ENCODE measurements at regions not wholly inside any gene's neighbourhood (a gene's known extent, or its start where the extent isn't known, plus 50 kb on each side); places are given as distances from the start of the nearest gene placed in this dataset.

DNA sequence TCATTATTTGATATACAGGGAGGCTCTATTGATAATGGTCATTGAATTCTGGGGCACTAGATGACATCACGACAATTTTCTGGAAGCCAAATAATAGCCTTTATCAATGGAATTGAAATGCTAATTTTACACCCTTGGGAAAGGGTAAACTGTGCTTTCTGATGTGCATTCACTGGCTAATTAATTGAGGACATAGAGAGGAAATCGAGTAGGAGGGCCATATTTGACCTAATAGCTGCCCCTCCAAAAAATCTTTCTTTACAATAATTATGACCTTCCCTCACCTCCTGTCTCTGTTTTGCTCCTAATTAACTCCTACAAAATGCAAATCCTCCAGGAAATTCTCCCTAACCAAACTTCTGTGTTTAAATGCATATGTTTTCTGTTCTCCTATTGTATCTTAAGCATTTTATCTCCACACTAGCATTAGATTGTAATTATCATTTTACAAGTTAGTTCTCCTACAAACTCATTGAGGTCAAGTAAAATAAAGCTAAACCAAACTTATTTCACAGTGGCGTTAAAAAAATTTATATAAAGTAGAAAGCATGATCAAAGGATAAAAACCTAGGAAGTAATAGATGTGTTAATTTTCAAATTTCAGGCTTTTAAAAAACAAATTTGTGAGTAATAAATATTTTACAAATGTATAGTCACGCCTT, 1414.0 kb upstream of the AGA start:
- 13% methylated on average over 4 of the region's 4 CpGs for WGBS (ENCODE audit: low lambda C conversion rate)
- CTCF ChIA-PET (ENCODE audit: low intra/inter-chr PET ratio, low total read pairs): no interaction called here
- no peak for FAIRE-seq
- BruUV-seq (replicated peaks): no TSS peak
- Histone ChIP-seq H3K36me3 (replicated peaks in 1 of 2; ENCODE audit: control insufficient read depth in 1 of 2, insufficient read depth in 2 of 2, low read length in 2 of 2) (no peaks in the 10 kb centered on the region), H3K27me3 (ENCODE audit: control insufficient read depth in 1 of 2, insufficient read depth in 2 of 2, low read length in 2 of 2) (no peaks in the 10 kb centered on the region), H3K27ac (ENCODE audit: extremely low read length, insufficient read depth, low read length) (no peak overlapping the region), H4K20me1 (ENCODE audit: insufficient read depth, low read length) (no peaks in the 10 kb centered on the region), H3K79me2 (ENCODE audit: insufficient read depth, low read length) (no peaks in the 10 kb centered on the region), H3K4me1 (ENCODE audit: insufficient read depth, low read length) (no peaks in the 10 kb centered on the region), H3K9me3 (ENCODE audit: low read length) (peaks cover 5% of the 10 kb centered on the region; the same call in 1 of the 2 replicates), H2AFZ (ENCODE audit: low read length) (no peak overlapping the region), H3K4me3 (replicated peaks in 1 of 3; ENCODE audit: insufficient read depth in 1 of 3, low read depth in 2 of 3, low read length in 3 of 3) (no peak overlapping the region), H3K9ac (ENCODE audit: insufficient read depth, low read depth, low read length) (no peak overlapping the region), H3K4me2 (ENCODE audit: low read depth, low read length) (no peak overlapping the region)
- DNase-seq (ENCODE audit: low spot score): no peak
- in situ Hi-C loops (cut with HindIII; ENCODE audit: extremely low pct_ligation_motif_present, low pct_unique_long_range_greater_than_20kb): no loop called here
- 0 out of 2 replicates have a peak, but pooled peaks have one; percentile 33 for TF ChIP-seq GZF1 (CRISPR knock-in tag; IDR thresholded peaks at IDR 0.05)
- TF ChIP-seq, protein P1, sequence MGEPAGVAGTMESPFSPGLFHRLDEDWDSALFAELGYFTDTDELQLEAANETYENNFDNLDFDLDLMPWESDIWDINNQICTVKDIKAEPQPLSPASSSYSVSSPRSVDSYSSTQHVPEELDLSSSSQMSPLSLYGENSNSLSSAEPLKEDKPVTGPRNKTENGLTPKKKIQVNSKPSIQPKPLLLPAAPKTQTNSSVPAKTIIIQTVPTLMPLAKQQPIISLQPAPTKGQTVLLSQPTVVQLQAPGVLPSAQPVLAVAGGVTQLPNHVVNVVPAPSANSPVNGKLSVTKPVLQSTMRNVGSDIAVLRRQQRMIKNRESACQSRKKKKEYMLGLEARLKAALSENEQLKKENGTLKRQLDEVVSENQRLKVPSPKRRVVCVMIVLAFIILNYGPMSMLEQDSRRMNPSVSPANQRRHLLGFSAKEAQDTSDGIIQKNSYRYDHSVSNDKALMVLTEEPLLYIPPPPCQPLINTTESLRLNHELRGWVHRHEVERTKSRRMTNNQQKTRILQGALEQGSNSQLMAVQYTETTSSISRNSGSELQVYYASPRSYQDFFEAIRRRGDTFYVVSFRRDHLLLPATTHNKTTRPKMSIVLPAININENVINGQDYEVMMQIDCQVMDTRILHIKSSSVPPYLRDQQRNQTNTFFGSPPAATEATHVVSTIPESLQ (CRISPR knock-in tag; conservative IDR thresholded peaks at IDR 0.05): no peak
- intact Hi-C loops (cut with micrococcal nuclease; ENCODE audit: unreplicated experiment): no loop called here
- POLR2A ChIA-PET: no interaction called here
- ATAC-seq: no peak

DNA sequence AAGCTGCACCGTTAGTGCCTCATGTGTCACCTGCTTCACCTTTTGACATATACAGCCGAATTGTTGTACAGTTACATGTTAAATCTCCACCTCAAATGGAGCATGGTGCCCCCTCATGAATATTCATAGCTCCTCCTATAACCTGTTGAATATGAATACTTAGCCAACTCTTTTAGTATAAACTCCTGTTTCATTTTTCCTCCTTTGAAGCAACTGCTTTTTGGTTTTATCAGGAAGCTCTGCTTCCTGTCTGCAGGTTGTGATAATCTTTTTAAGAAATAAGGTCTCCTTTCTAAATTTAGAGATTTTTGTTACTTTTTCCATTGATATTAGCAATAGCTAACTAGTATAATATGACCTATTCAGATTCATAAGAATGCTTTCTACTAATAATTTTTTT, 1429.2 kb upstream of the AGA start:
- H3K4me3 ChIP-seq (replicated peaks in 1 of 3; ENCODE audit: insufficient read depth in 1 of 3, low read depth in 2 of 3, low read length in 3 of 3): no peak overlapping the region
- H4K20me1 ChIP-seq (ENCODE audit: insufficient read depth, low read length): no peaks in the 10 kb centered on the region
- in situ Hi-C loops (cut with HindIII; ENCODE audit: extremely low pct_ligation_motif_present, low pct_unique_long_range_greater_than_20kb): no loop called here
- no TSS peak for BruUV-seq (replicated peaks)
- no peak overlapping the region for H2AFZ ChIP-seq (ENCODE audit: low read length)
- no peak overlapping the region for H3K27ac ChIP-seq (ENCODE audit: extremely low read length, insufficient read depth, low read length)
- intact Hi-C loops (cut with micrococcal nuclease; ENCODE audit: unreplicated experiment): no loop called here
- no peaks in the 10 kb centered on the region for H3K4me1 ChIP-seq (ENCODE audit: insufficient read depth, low read length)
- no peak overlapping the region for H3K4me2 ChIP-seq (ENCODE audit: low read depth, low read length)
- H3K9me3 ChIP-seq (ENCODE audit: low read length): no peaks in the 10 kb centered on the region
- ChIA-PET POLR2A (no interaction called here), CTCF (ENCODE audit: low intra/inter-chr PET ratio, low total read pairs) (no interaction called here)
- FAIRE-seq (no peak), ATAC-seq (no peak), DNase-seq (ENCODE audit: low spot score) (no peak)
- H3K79me2 ChIP-seq (ENCODE audit: insufficient read depth, low read length): no peaks in the 10 kb centered on the region
- H3K9ac ChIP-seq (ENCODE audit: insufficient read depth, low read depth, low read length): no peak overlapping the region
- no peaks in the 10 kb centered on the region for H3K36me3 ChIP-seq (replicated peaks in 1 of 2; ENCODE audit: control insufficient read depth in 1 of 2, insufficient read depth in 2 of 2, low read length in 2 of 2)
- WGBS (ENCODE audit: low lambda C conversion rate): 0% methylated on average over 2 of the region's 2 CpGs
- no peaks in the 10 kb centered on the region for H3K27me3 ChIP-seq (ENCODE audit: control insufficient read depth in 1 of 2, insufficient read depth in 2 of 2, low read length in 2 of 2)
- TF ChIP-seq ZNF34 (CRISPR knock-in tag; IDR thresholded peaks at IDR 0.05; ENCODE audit: borderline replicate concordance): no peak
- TF ChIP-seq, protein P2, sequence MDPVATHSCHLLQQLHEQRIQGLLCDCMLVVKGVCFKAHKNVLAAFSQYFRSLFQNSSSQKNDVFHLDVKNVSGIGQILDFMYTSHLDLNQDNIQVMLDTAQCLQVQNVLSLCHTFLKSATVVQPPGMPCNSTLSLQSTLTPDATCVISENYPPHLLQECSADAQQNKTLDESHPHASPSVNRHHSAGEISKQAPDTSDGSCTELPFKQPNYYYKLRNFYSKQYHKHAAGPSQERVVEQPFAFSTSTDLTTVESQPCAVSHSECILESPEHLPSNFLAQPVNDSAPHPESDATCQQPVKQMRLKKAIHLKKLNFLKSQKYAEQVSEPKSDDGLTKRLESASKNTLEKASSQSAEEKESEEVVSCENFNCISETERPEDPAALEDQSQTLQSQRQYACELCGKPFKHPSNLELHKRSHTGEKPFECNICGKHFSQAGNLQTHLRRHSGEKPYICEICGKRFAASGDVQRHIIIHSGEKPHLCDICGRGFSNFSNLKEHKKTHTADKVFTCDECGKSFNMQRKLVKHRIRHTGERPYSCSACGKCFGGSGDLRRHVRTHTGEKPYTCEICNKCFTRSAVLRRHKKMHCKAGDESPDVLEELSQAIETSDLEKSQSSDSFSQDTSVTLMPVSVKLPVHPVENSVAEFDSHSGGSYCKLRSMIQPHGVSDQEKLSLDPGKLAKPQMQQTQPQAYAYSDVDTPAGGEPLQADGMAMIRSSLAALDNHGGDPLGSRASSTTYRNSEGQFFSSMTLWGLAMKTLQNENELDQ (CRISPR knock-in tag; IDR thresholded peaks at IDR 0.05; ENCODE audit: borderline replicate concordance): no peak
- TF ChIP-seq, protein P3, sequence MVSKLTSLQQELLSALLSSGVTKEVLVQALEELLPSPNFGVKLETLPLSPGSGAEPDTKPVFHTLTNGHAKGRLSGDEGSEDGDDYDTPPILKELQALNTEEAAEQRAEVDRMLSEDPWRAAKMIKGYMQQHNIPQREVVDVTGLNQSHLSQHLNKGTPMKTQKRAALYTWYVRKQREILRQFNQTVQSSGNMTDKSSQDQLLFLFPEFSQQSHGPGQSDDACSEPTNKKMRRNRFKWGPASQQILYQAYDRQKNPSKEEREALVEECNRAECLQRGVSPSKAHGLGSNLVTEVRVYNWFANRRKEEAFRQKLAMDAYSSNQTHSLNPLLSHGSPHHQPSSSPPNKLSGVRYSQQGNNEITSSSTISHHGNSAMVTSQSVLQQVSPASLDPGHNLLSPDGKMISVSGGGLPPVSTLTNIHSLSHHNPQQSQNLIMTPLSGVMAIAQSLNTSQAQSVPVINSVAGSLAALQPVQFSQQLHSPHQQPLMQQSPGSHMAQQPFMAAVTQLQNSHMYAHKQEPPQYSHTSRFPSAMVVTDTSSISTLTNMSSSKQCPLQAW (CRISPR knock-in tag; IDR thresholded peaks at IDR 0.05): no peak

All from HepG2 (cell line).